ENCODE measurements at regions not wholly inside any gene's neighbourhood (a gene's known extent, or its start where the extent isn't known, plus 50 kb on each side); places are given as distances from the start of the nearest gene placed in this dataset.

GRCh38 chr11:95570845-95571244 lies 218.7 kb downstream of the FAM76B start:
- 93 to 100% methylated on average over 2 of the region's 2 CpGs for WGBS, 2 experiments
- H3K4me1 ChIP-seq (ENCODE audit: control insufficient read depth, insufficient read depth, low read length): peaks cover 6% of the 10 kb centered on the region
- peaks cover 6% of the 10 kb centered on the region for H3K36me3 ChIP-seq (ENCODE audit: control insufficient read depth, insufficient read depth, low read length)
- H3K4me3 ChIP-seq (ENCODE audit: insufficient read depth, low read depth, low read length): no peak overlapping the region
- H3K9me3 ChIP-seq (ENCODE audit: control insufficient read depth, low read length): peaks cover 5% of the 10 kb centered on the region
- no peak overlapping the region for H3K27ac ChIP-seq (ENCODE audit: insufficient read depth, low read depth, low read length, poor library complexity, severe bottlenecking)
- no peaks in the 10 kb centered on the region for H3K27me3 ChIP-seq (ENCODE audit: control insufficient read depth, insufficient read depth, low read length, poor library complexity, severe bottlenecking)

GRCh38 chr11:95569207-95569606 lies 220.4 kb downstream of the FAM76B start:
- Histone ChIP-seq H3K9me3 (ENCODE audit: control insufficient read depth, low read length) (peaks cover 5% of the 10 kb centered on the region), H3K27ac (ENCODE audit: insufficient read depth, low read depth, low read length, poor library complexity, severe bottlenecking) (no peak overlapping the region), H3K27me3 (ENCODE audit: control insufficient read depth, insufficient read depth, low read length, poor library complexity, severe bottlenecking) (no peaks in the 10 kb centered on the region), H3K4me1 (ENCODE audit: control insufficient read depth, insufficient read depth, low read length) (peaks cover 10% of the 10 kb centered on the region), H3K4me3 (ENCODE audit: insufficient read depth, low read depth, low read length) (no peak overlapping the region), H3K36me3 (ENCODE audit: control insufficient read depth, insufficient read depth, low read length) (peaks cover 6% of the 10 kb centered on the region)
- 97 to 100% methylated on average over 2 of the region's 2 CpGs for WGBS, 2 experiments

DNA sequence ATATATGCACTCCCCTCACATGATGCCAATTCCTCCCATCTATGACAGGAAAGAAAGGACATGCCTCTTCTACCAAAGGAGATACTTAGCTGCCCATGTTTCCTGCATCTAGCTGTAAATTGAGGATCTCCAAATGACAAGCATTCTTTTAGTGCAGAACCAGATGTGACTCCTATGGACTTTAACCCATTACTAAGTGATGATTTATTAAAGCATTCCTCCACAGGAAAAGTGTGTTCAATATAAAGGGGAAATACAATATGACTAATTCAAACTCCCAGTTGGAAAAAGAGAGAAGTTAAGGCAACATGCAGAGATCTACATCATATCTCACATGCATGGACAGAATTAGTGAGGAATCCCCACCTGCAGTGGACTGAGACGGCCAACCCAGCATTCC lies 221.3 kb downstream of the FAM76B start:
- no peak overlapping the region for H3K27ac ChIP-seq (ENCODE audit: insufficient read depth, low read depth, low read length, poor library complexity, severe bottlenecking)
- 100% methylated on average over 1 of the region's 1 CpG for WGBS, 2 experiments
- peaks cover 6% of the 10 kb centered on the region for H3K36me3 ChIP-seq (ENCODE audit: control insufficient read depth, insufficient read depth, low read length)
- peaks cover 5% of the 10 kb centered on the region for H3K9me3 ChIP-seq (ENCODE audit: control insufficient read depth, low read length)
- H3K4me3 ChIP-seq (ENCODE audit: insufficient read depth, low read depth, low read length): no peak overlapping the region
- no peaks in the 10 kb centered on the region for H3K27me3 ChIP-seq (ENCODE audit: control insufficient read depth, insufficient read depth, low read length, poor library complexity, severe bottlenecking)
- peaks cover 10% of the 10 kb centered on the region for H3K4me1 ChIP-seq (ENCODE audit: control insufficient read depth, insufficient read depth, low read length)

DNA sequence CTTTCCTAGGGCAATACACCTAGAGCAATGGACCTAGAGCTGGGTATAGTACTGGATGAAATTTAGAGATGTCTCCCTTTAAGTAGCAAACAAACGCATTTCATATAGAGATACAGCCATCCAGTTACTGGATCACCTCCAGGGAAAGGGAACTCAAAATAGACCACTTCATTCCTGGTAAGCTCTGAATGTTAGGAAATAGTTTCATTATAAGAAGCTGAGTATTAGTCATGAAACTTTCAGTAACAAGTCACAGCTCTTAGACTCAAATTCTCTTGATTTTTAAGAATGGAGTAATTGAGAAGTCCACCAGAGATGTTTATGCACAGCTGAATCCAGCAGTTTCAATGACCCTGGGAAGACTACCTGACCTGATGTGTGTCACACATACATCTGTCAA lies 221.9 kb downstream of the FAM76B start:
- 100% methylated on average over 1 of the region's 1 CpG for WGBS, 2 experiments
- Histone ChIP-seq H3K27ac (ENCODE audit: insufficient read depth, low read depth, low read length, poor library complexity, severe bottlenecking) (no peak overlapping the region), H3K36me3 (ENCODE audit: control insufficient read depth, insufficient read depth, low read length) (peaks cover 6% of the 10 kb centered on the region), H3K4me3 (ENCODE audit: insufficient read depth, low read depth, low read length) (no peak overlapping the region), H3K9me3 (ENCODE audit: control insufficient read depth, low read length) (peaks cover 5% of the 10 kb centered on the region), H3K27me3 (ENCODE audit: control insufficient read depth, insufficient read depth, low read length, poor library complexity, severe bottlenecking) (no peaks in the 10 kb centered on the region), H3K4me1 (ENCODE audit: control insufficient read depth, insufficient read depth, low read length) (peaks cover 10% of the 10 kb centered on the region)

DNA sequence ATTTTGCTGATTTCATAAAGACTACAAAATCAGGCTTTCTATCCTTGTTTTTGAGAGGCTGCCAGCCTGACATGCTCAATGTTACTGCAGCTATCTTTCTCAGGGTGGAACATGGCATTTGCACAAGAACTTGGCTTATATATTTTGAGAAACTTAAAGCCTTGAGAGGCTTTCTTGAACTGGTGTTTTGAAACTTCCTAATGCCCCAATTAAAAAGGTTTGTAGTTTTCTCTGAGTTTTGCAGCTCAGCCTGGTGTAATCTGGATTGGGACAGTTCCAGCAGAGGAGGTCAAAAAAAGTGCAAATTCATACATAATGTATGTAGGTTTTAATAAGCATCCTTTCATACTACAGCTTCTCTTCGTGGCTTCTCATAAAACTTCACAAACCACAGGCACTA lies 223.4 kb downstream of the FAM76B start:
- Histone ChIP-seq H3K36me3 (ENCODE audit: control insufficient read depth, insufficient read depth, low read length) (peaks cover 6% of the 10 kb centered on the region), H3K27ac (ENCODE audit: insufficient read depth, low read depth, low read length, poor library complexity, severe bottlenecking) (peak overlapping the region; percentile 31), H3K4me1 (ENCODE audit: control insufficient read depth, insufficient read depth, low read length) (peaks cover 10% of the 10 kb centered on the region), H3K27me3 (ENCODE audit: control insufficient read depth, insufficient read depth, low read length, poor library complexity, severe bottlenecking) (no peaks in the 10 kb centered on the region), H3K9me3 (ENCODE audit: control insufficient read depth, low read length) (peaks cover 5% of the 10 kb centered on the region), H3K4me3 (ENCODE audit: insufficient read depth, low read depth, low read length) (no peak overlapping the region)
- WGBS, 2 experiments: no CpG with 5 or more reads among the region's 1 CpG

DNA sequence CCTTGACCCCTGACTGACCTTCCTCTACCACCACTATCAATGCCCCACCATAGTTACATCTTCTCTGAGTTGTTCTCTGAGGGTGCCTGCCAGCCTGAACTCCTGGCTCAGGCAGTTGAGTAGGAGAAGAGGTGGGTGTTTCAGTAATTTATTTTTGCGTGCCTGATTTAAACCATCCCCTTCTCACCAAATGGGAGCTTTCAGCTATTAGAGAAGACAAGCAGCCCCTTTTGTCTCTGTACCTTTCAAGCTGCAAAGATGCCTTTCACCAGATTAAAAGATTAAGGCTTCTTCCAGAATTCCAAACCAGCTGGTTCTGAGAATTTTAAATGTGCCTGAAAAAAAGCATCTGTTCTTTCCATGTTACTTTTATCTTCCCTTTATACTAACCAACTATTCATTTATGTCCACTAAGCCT lies 223.8 kb downstream of the FAM76B start:
- WGBS, 2 experiments: 17 to 22% methylated on average over 1 of the region's 1 CpG
- peaks cover 5% of the 10 kb centered on the region for H3K9me3 ChIP-seq (ENCODE audit: control insufficient read depth, low read length)
- H3K27me3 ChIP-seq (ENCODE audit: control insufficient read depth, insufficient read depth, low read length, poor library complexity, severe bottlenecking): no peaks in the 10 kb centered on the region
- H3K4me3 ChIP-seq (ENCODE audit: insufficient read depth, low read depth, low read length): no peak overlapping the region
- H3K36me3 ChIP-seq (ENCODE audit: control insufficient read depth, insufficient read depth, low read length): peaks cover 6% of the 10 kb centered on the region
- H3K4me1 ChIP-seq (ENCODE audit: control insufficient read depth, insufficient read depth, low read length): peaks cover 10% of the 10 kb centered on the region
- H3K27ac ChIP-seq (ENCODE audit: insufficient read depth, low read depth, low read length, poor library complexity, severe bottlenecking): peak overlapping the region; percentile 31

DNA sequence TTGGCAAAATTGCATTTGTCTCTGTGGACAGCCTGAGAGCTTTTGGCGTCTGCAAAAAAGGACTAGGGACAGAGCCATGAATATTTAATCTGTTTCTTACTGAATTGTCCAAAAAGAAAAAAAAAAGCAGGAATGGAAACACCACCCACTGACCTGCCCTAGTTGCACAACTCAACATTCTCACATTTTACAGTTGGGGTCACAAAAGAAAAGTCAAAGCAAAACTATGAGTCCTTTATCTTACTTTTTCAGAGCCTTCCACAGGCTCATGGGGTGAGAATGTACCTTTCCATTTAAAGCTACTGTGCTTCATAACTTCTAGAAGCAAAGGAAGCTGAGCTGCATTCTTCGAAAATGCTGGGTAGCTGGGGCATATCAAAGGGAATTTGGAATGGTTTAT lies 225.7 kb downstream of the FAM76B start:
- Histone ChIP-seq H3K9me3 (ENCODE audit: control insufficient read depth, low read length) (no peaks in the 10 kb centered on the region), H3K4me3 (ENCODE audit: insufficient read depth, low read depth, low read length) (no peak overlapping the region), H3K27me3 (ENCODE audit: control insufficient read depth, insufficient read depth, low read length, poor library complexity, severe bottlenecking) (no peaks in the 10 kb centered on the region), H3K27ac (ENCODE audit: insufficient read depth, low read depth, low read length, poor library complexity, severe bottlenecking) (no peak overlapping the region), H3K36me3 (ENCODE audit: control insufficient read depth, insufficient read depth, low read length) (no peaks in the 10 kb centered on the region), H3K4me1 (ENCODE audit: control insufficient read depth, insufficient read depth, low read length) (peaks cover 10% of the 10 kb centered on the region)
- WGBS, 2 experiments: 45 to 46% methylated on average over 2 of the region's 2 CpGs

GRCh38 chr11:95563173-95563572 lies 226.4 kb downstream of the FAM76B start:
- 93 to 94% methylated on average over 2 of the region's 2 CpGs for WGBS, 2 experiments
- no peaks in the 10 kb centered on the region for H3K36me3 ChIP-seq (ENCODE audit: control insufficient read depth, insufficient read depth, low read length)
- H3K4me1 ChIP-seq (ENCODE audit: control insufficient read depth, insufficient read depth, low read length): peaks cover 10% of the 10 kb centered on the region
- H3K27ac ChIP-seq (ENCODE audit: insufficient read depth, low read depth, low read length, poor library complexity, severe bottlenecking): no peak overlapping the region
- no peaks in the 10 kb centered on the region for H3K27me3 ChIP-seq (ENCODE audit: control insufficient read depth, insufficient read depth, low read length, poor library complexity, severe bottlenecking)
- H3K9me3 ChIP-seq (ENCODE audit: control insufficient read depth, low read length): no peaks in the 10 kb centered on the region
- H3K4me3 ChIP-seq (ENCODE audit: insufficient read depth, low read depth, low read length): no peak overlapping the region

DNA sequence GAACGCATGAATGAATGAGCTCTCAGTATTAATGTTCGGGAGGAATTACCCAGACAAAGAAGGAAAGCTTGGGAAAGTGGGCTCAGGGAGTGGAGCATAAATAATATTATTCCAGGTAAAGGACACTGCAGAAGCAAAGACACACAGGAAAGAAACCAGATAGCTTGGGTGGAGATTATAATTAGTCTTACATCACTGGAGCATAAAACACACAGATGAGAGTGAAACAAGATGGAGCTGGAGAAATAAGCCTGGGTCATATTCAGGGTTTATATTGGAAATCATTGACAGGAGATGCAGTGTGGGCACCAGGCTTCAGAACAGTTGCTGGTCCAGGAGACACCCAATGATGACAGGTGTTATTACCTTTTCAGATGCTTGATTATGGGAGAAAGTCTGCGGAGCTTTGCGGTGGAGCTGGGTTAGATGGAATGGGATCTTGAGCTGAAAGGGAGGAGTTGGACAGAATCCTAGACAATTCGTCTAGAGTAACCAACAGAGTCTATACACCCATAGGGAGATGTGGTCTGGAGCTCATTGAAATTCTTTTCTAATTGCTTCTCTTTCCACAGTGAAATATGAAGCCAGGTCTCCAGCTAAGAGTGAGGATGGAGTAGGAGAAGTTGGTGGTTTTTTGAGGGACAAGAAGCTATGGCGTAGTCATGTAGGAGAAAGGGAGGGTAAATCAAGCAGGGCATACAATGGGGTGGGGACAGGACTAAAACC lies 227.2 kb downstream of the FAM76B start:
- Histone ChIP-seq H3K4me3 (ENCODE audit: insufficient read depth, low read depth, low read length) (no peak overlapping the region), H3K36me3 (ENCODE audit: control insufficient read depth, insufficient read depth, low read length) (no peaks in the 10 kb centered on the region), H3K9me3 (ENCODE audit: control insufficient read depth, low read length) (no peaks in the 10 kb centered on the region), H3K27ac (ENCODE audit: insufficient read depth, low read depth, low read length, poor library complexity, severe bottlenecking) (no peak overlapping the region), H3K4me1 (ENCODE audit: control insufficient read depth, insufficient read depth, low read length) (peaks cover 10% of the 10 kb centered on the region), H3K27me3 (ENCODE audit: control insufficient read depth, insufficient read depth, low read length, poor library complexity, severe bottlenecking) (no peaks in the 10 kb centered on the region)
- 97 to 98% methylated on average over 6 of the region's 6 CpGs for WGBS, 2 experiments

GRCh38 chr11:95559899-95560298 lies 229.7 kb downstream of the FAM76B start:
- no peaks in the 10 kb centered on the region for H3K27me3 ChIP-seq (ENCODE audit: control insufficient read depth, insufficient read depth, low read length, poor library complexity, severe bottlenecking)
- H3K4me3 ChIP-seq (ENCODE audit: insufficient read depth, low read depth, low read length): no peak overlapping the region

More at GRCh38 chr11:95559899-95560298, 229.7 kb downstream of the FAM76B start:
- 91 to 92% methylated on average over 4 of the region's 4 CpGs for WGBS, 2 experiments
- H3K27ac ChIP-seq (ENCODE audit: insufficient read depth, low read depth, low read length, poor library complexity, severe bottlenecking): no peak overlapping the region
- H3K9me3 ChIP-seq (ENCODE audit: control insufficient read depth, low read length): no peaks in the 10 kb centered on the region
- H3K36me3 ChIP-seq (ENCODE audit: control insufficient read depth, insufficient read depth, low read length): no peaks in the 10 kb centered on the region
- peaks cover 4% of the 10 kb centered on the region for H3K4me1 ChIP-seq (ENCODE audit: control insufficient read depth, insufficient read depth, low read length)
